Keratinocyte (primary cell): ENCODE measurements at regions not wholly inside any gene's neighbourhood (a gene's known extent, or its start where the extent isn't known, plus 50 kb on each side); places are given as distances from the start of the nearest gene placed in this dataset.

Experiments used
- DNase-seq: peaks from one replicate; pipeline ENCODE4 v3.0.0-alpha.2; 2011; ENCODE audit warnings: low read depth, missing footprints, low spot score
- FAIRE-seq: peaks from 2 replicates; lab custom pipeline; 2011; peaks lifted over from hg19 to GRCh38; lab: Jason Lieb, UNC
- H2AFZ ChIP-seq: 2 replicates; pipeline ENCODE4 v1.6.0; 2012; ENCODE audit warnings: low read length, control low read depth, inconsistent platforms; ENCODE audit not compliant: control insufficient read depth
- H3K27ac ChIP-seq: 2 replicates; pipeline ENCODE4 v1.5.1; 2011; ENCODE audit warnings: low read length; ENCODE audit not compliant: control insufficient read depth, insufficient read depth
- H3K27me3 ChIP-seq: 3 replicates; pipeline ENCODE4 v1.6.0; 2011; ENCODE audit warnings: low read length; ENCODE audit not compliant: control insufficient read depth, insufficient read depth; ENCODE audit errors: extremely low read depth
- H3K36me3 ChIP-seq, 2 experiments: 2 replicates in 1 of 2; 3 replicates in 1 of 2; pipeline ENCODE4 v1.5.1; 2011; ENCODE audit warnings: low read length in 2 of 2, mild to moderate bottlenecking in 1 of 2; ENCODE audit not compliant: control insufficient read depth in 2 of 2, insufficient read depth in 2 of 2; ENCODE audit errors: extremely low read depth in 1 of 2
- H3K4me1 ChIP-seq: 3 replicates; pipeline ENCODE4 v1.5.1; 2011; ENCODE audit warnings: low read length; ENCODE audit not compliant: control insufficient read depth, insufficient read depth; ENCODE audit errors: extremely low read depth
- H3K4me2 ChIP-seq: 3 replicates; pipeline ENCODE4 v1.6.0; 2011; ENCODE audit warnings: low read depth, low read length; ENCODE audit not compliant: control insufficient read depth, insufficient read depth; ENCODE audit errors: extremely low read depth
- H3K4me3 ChIP-seq, 3 experiments: fragments of 200-600 bp in 1 of 3; sonication (generic) in 1 of 3; 2 replicates in 2 of 3; 3 replicates in 1 of 3; pipeline ENCODE4 v1.5.1; 2011 to 2016; ENCODE audit warnings: low read length in 3 of 3, mild to moderate bottlenecking in 3 of 3, control low read depth in 2 of 3, inconsistent platforms in 1 of 3, low read depth in 1 of 3, mixed read lengths in 1 of 3, mixed run types in 1 of 3, moderate library complexity in 1 of 3; ENCODE audit not compliant: control insufficient read depth in 2 of 3, insufficient read depth in 2 of 3; ENCODE audit errors: extremely low read depth in 1 of 3
- H3K79me2 ChIP-seq: 2 replicates; pipeline ENCODE4 v1.6.0; 2012; ENCODE audit warnings: low read length; ENCODE audit not compliant: control insufficient read depth, insufficient read depth
- H3K9ac ChIP-seq: 3 replicates; pipeline ENCODE4 v1.6.0; 2011; ENCODE audit warnings: low read length; ENCODE audit not compliant: control insufficient read depth, insufficient read depth; ENCODE audit errors: extremely low read depth
- H3K9me1 ChIP-seq: 3 replicates; pipeline ENCODE4 v1.6.0; 2011; ENCODE audit warnings: low read length; ENCODE audit not compliant: control insufficient read depth, insufficient read depth; ENCODE audit errors: extremely low read depth
- H3K9me3 ChIP-seq: 2 replicates; pipeline ENCODE4 v1.5.1; 2012; ENCODE audit warnings: low read depth, low read length; ENCODE audit not compliant: control insufficient read depth
- H4K20me1 ChIP-seq: 3 replicates; pipeline ENCODE4 v1.6.0; 2011; ENCODE audit warnings: low read length; ENCODE audit not compliant: control insufficient read depth, insufficient read depth; ENCODE audit errors: extremely low read depth
- EZH2 ChIP-seq: IDR thresholded peaks from one replicate; pipeline ENCODE4 v1.6.1; 2012; ENCODE audit warnings: inconsistent platforms, mild to moderate bottlenecking, low read length, moderate library complexity
- dilution Hi-C: fragments of 300-500 bp; cut with MboI; formaldehyde crosslinking; loops from one replicate; pipeline ENCODE4 v1.7.0; 2020; ENCODE audit warnings: low sequenced_read_pairs; ENCODE audit not compliant: extremely low pct_ligation_motif_present
- TF ChIP-seq, protein P1 (sequence below), 3 experiments: IDR thresholded peaks in 1 of 3; conservative IDR thresholded peaks in 1 of 3; optimal IDR thresholded peaks in 1 of 3; 2 replicates in 2 of 3; 3 replicates in 1 of 3; pipeline versions ENCODE3 to v1.5.1; 2011; ENCODE audit warnings: low read length in 3 of 3, mild to moderate bottlenecking in 3 of 3, moderate library complexity in 2 of 3, control low read depth in 1 of 3, inconsistent platforms in 1 of 3; ENCODE audit not compliant: insufficient read depth in 2 of 3; ENCODE audit errors: extremely low read depth in 1 of 3

DNA sequence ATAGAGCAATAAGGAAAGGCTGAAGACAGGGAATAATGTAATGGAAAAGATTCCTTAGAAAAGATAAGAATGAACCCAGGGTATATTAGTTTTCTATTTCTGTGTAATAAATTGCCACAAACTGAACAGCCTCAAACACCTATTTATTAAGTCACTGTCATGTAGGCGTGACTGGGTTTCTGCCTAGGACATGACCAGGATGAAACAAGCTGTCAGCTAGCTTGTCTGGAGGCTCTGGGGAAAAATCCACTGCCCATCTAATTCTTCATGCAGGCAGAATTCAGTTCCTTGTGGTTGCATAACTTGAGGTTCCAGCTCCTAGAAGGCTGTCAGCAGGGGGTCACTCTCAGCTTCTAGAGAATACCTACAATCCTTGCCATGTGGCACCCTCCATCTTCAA is 277.7 kb downstream of the TMA16 start:
- H3K4me1 ChIP-seq: no peaks in the 10 kb centered on the region
- H2AFZ ChIP-seq: no peak overlapping the region
- no peaks in the 10 kb centered on the region for H3K9me1 ChIP-seq
- no peaks in the 10 kb centered on the region for H3K27me3 ChIP-seq
- H3K79me2 ChIP-seq: no peaks in the 10 kb centered on the region
- no peak overlapping the region for H3K9ac ChIP-seq
- H3K4me2 ChIP-seq: no peak overlapping the region
- no peaks in the 10 kb centered on the region for H3K36me3 ChIP-seq
- H4K20me1 ChIP-seq: no peaks in the 10 kb centered on the region
- H3K27ac ChIP-seq: no peak overlapping the region
- TF ChIP-seq EZH2: no peak
- TF ChIP-seq, protein P1, sequence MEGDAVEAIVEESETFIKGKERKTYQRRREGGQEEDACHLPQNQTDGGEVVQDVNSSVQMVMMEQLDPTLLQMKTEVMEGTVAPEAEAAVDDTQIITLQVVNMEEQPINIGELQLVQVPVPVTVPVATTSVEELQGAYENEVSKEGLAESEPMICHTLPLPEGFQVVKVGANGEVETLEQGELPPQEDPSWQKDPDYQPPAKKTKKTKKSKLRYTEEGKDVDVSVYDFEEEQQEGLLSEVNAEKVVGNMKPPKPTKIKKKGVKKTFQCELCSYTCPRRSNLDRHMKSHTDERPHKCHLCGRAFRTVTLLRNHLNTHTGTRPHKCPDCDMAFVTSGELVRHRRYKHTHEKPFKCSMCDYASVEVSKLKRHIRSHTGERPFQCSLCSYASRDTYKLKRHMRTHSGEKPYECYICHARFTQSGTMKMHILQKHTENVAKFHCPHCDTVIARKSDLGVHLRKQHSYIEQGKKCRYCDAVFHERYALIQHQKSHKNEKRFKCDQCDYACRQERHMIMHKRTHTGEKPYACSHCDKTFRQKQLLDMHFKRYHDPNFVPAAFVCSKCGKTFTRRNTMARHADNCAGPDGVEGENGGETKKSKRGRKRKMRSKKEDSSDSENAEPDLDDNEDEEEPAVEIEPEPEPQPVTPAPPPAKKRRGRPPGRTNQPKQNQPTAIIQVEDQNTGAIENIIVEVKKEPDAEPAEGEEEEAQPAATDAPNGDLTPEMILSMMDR (optimal IDR thresholded peaks at IDR 0.05 in 1 of 3, IDR thresholded peaks at IDR 0.05 in 1 of 3, conservative IDR thresholded peaks at IDR 0.05 in 1 of 3; ENCODE audit: extremely low read depth in 1 of 3, insufficient read depth in 2 of 3, low read length in 3 of 3): no peak
- H3K9me3 ChIP-seq: no peaks in the 10 kb centered on the region
- no peak for FAIRE-seq
- DNase-seq: no peak
- H3K4me3 ChIP-seq: no peak overlapping the region
- dilution Hi-C loops: loop anchor here (25.0 kb wide), 1 partner anchor 210 kb away; no protein-coding TSS in a partner anchor

DNA sequence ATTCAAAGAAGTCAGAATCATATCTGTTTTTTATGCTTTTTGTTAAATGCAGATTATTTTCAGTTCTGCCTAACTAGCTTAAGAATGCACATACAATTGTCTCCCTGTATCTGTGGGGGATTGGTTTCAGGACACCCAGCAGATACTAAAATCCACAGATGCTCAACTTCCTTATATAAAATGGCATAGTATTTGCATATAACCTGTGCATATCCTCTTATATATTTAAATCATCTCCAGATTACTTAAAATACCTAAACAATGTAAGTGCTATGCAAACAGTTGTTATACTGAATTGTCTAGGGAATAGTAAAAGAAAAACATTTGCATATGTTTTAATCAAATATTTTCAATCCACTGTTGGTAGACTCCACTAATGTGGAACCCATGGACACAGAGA is 279.4 kb downstream of the TMA16 start:
- no peaks in the 10 kb centered on the region for H4K20me1 ChIP-seq
- no peak overlapping the region for H3K27ac ChIP-seq
- no peak overlapping the region for H3K4me2 ChIP-seq
- H3K79me2 ChIP-seq: no peaks in the 10 kb centered on the region
- H3K27me3 ChIP-seq: no peaks in the 10 kb centered on the region
- no peak overlapping the region for H3K9ac ChIP-seq
- DNase-seq: no peak
- no peak overlapping the region for H3K4me3 ChIP-seq
- no peaks in the 10 kb centered on the region for H3K9me3 ChIP-seq
- no peak overlapping the region for H2AFZ ChIP-seq
- no peaks in the 10 kb centered on the region for H3K9me1 ChIP-seq
- FAIRE-seq: no peak
- no peaks in the 10 kb centered on the region for H3K4me1 ChIP-seq
- no peaks in the 10 kb centered on the region for H3K36me3 ChIP-seq
- TF ChIP-seq, protein P1 (optimal IDR thresholded peaks at IDR 0.05 in 1 of 3, IDR thresholded peaks at IDR 0.05 in 1 of 3, conservative IDR thresholded peaks at IDR 0.05 in 1 of 3; ENCODE audit: extremely low read depth in 1 of 3, insufficient read depth in 2 of 3, low read length in 3 of 3): no peak
- TF ChIP-seq EZH2: no peak
- dilution Hi-C loops: loop anchor here (25.0 kb wide), 1 partner anchor 212 kb away; no protein-coding TSS in a partner anchor
